Suprapubic skin (tissue), 4 donors: ENCODE measurements at regions not wholly inside any gene's neighbourhood (a gene's known extent, or its start where the extent isn't known, plus 50 kb on each side); places are given as distances from the start of the nearest gene placed in this dataset.

ENCODE experiments used
- DNase-seq, 2 donors: peaks; one replicate each; pipeline ENCODE4 v3.0.0-alpha.2; 2019; ENCODE audit warnings: low spot score in 2 of 2
- H3K27ac ChIP-seq: fragments of 200-600 bp; sonication (generic); one replicate; pipeline ENCODE4 v1.5.1; 2019
- H3K27me3 ChIP-seq: fragments of 200-600 bp; sonication (generic); one replicate; pipeline ENCODE4 v1.5.1; 2019
- H3K36me3 ChIP-seq: fragments of 200-600 bp; sonication (generic); one replicate; pipeline ENCODE4 v1.5.1; 2019
- H3K4me1 ChIP-seq: fragments of 200-600 bp; sonication (generic); one replicate; pipeline ENCODE4 v1.5.1; 2019
- H3K4me3 ChIP-seq: fragments of 200-600 bp; sonication (generic); one replicate; pipeline ENCODE4 v1.5.1; 2019; ENCODE audit warnings: mild to moderate bottlenecking
- H3K9me3 ChIP-seq: fragments of 200-600 bp; sonication (generic); one replicate; pipeline ENCODE4 v1.5.1; 2019
- CTCF ChIP-seq, 2 donors: fragments of 200-600 bp in 1 of 2; fragments of 450-650 bp in 1 of 2; sonication (generic) in 1 of 2; IDR thresholded peaks; one replicate each; pipeline ENCODE4 v1.5.1; 2016 to 2019; ENCODE audit warnings: antibody characterized with exemption in 2 of 2, mild to moderate bottlenecking in 1 of 2, moderate library complexity in 1 of 2
- EP300 ChIP-seq: sonication (generic); formaldehyde crosslinking; IDR thresholded peaks from one replicate; pipeline ENCODE4 v1.6.1; 2017; ENCODE audit warnings: antibody characterized with exemption
- POLR2A ChIP-seq, 2 donors: fragments of 450-650 bp; IDR thresholded peaks; one replicate each; pipeline ENCODE4 v1.6.1; 2017; ENCODE audit warnings: antibody characterized with exemption in 2 of 2, mild to moderate bottlenecking in 2 of 2, moderate library complexity in 2 of 2
- POLR2AphosphoS5 ChIP-seq, 3 donors: sonication (generic); formaldehyde crosslinking; IDR thresholded peaks; one replicate each; pipeline ENCODE4 v1.6.1; 2017; ENCODE audit warnings: antibody characterized with exemption in 3 of 3
- WGBS: methylation state at CpG from one replicate; pipeline ENCODE4 v1.1.5; 2018; 5-methylcytosine and 5-hydroxymethylcytosine counted together

GRCh38 chr1:5396593-5396992 is 595.6 kb downstream of the NPHP4 start:
- Histone ChIP-seq H3K27ac (no peak overlapping the region), H3K36me3 (no peaks in the 10 kb centered on the region), H3K27me3 (peaks cover 5% of the 10 kb centered on the region), H3K4me1 (no peaks in the 10 kb centered on the region), H3K9me3 (peaks cover 4% of the 10 kb centered on the region), H3K4me3 (no peak overlapping the region)
- 88% methylated on average over 3 of the region's 3 CpGs for WGBS
- TF ChIP-seq POLR2AphosphoS5 (IDR thresholded peaks at IDR 0.05) (no peak), CTCF (IDR thresholded peaks at IDR 0.05) (no peak), POLR2A (IDR thresholded peaks at IDR 0.05) (no peak), EP300 (no peak)
- no peak for DNase-seq

- H3K4me1 ChIP-seq: no peaks in the 10 kb centered on the region
- peaks cover 4% of the 10 kb centered on the region for H3K9me3 ChIP-seq
- TF ChIP-seq POLR2A (IDR thresholded peaks at IDR 0.05) (no peak), EP300 (no peak), POLR2AphosphoS5 (IDR thresholded peaks at IDR 0.05) (no peak), CTCF (IDR thresholded peaks at IDR 0.05) (no peak)
- H3K27me3 ChIP-seq: peaks cover 25% of the 10 kb centered on the region
- no peaks in the 10 kb centered on the region for H3K36me3 ChIP-seq
- WGBS: 62% methylated on average over 2 of the region's 6 CpGs
- H3K27ac ChIP-seq: no peak overlapping the region
- no peak overlapping the region for H3K4me3 ChIP-seq
- peak in 1 of 2 donors; percentile 1 for DNase-seq
Measured at GRCh38 chr1:5394111-5394510, 598.1 kb downstream of the NPHP4 start.

GRCh38 chr1:5393603-5394002 is 598.6 kb downstream of the NPHP4 start:
- Histone ChIP-seq H3K9me3 (peaks cover 4% of the 10 kb centered on the region), H3K4me3 (no peak overlapping the region), H3K27ac (no peak overlapping the region), H3K4me1 (no peaks in the 10 kb centered on the region), H3K36me3 (no peaks in the 10 kb centered on the region), H3K27me3 (peaks cover 25% of the 10 kb centered on the region)
- 68% methylated on average over 7 of the region's 7 CpGs for WGBS
- no peak for DNase-seq
- TF ChIP-seq POLR2A (IDR thresholded peaks at IDR 0.05): no peak
- no peak for TF ChIP-seq POLR2AphosphoS5 (IDR thresholded peaks at IDR 0.05)
- TF ChIP-seq EP300: no peak
- no peak for TF ChIP-seq CTCF (IDR thresholded peaks at IDR 0.05)

- H3K27me3 ChIP-seq: peaks cover 26% of the 10 kb centered on the region
- no peaks in the 10 kb centered on the region for H3K4me1 ChIP-seq
- WGBS: 69% methylated on average over 5 of the region's 5 CpGs
- peaks cover 4% of the 10 kb centered on the region for H3K9me3 ChIP-seq
- TF ChIP-seq CTCF (IDR thresholded peaks at IDR 0.05) (no peak), POLR2A (IDR thresholded peaks at IDR 0.05) (no peak), EP300 (no peak), POLR2AphosphoS5 (IDR thresholded peaks at IDR 0.05) (no peak)
- H3K36me3 ChIP-seq: no peaks in the 10 kb centered on the region
- H3K27ac ChIP-seq: no peak overlapping the region
- DNase-seq: no peak
- no peak overlapping the region for H3K4me3 ChIP-seq
Measured at GRCh38 chr1:5393146-5393545, 599.1 kb downstream of the NPHP4 start.

GRCh38 chr1:5391725-5392124 is 600.5 kb downstream of the NPHP4 start:
- Histone ChIP-seq H3K36me3 (no peaks in the 10 kb centered on the region), H3K27me3 (peaks cover 30% of the 10 kb centered on the region), H3K4me3 (no peak overlapping the region), H3K4me1 (no peaks in the 10 kb centered on the region), H3K9me3 (peaks cover 4% of the 10 kb centered on the region), H3K27ac (no peak overlapping the region)
- DNase-seq: no peak
- WGBS: 93% methylated on average over 12 of the region's 12 CpGs
- TF ChIP-seq POLR2AphosphoS5 (IDR thresholded peaks at IDR 0.05): no peak
- TF ChIP-seq CTCF (IDR thresholded peaks at IDR 0.05): no peak
- no peak for TF ChIP-seq EP300
- TF ChIP-seq POLR2A (IDR thresholded peaks at IDR 0.05): no peak
